ENCODE measurements at regions not wholly inside any gene's neighbourhood (a gene's known extent, or its start where the extent isn't known, plus 50 kb on each side); places are given as distances from the start of the nearest gene placed in this dataset.
"Not testable (repeated sequence)": the region's sequence is repeated elsewhere in the genome, so short reads cannot be mapped to it uniquely, and the experiment has no call there.

DNA sequence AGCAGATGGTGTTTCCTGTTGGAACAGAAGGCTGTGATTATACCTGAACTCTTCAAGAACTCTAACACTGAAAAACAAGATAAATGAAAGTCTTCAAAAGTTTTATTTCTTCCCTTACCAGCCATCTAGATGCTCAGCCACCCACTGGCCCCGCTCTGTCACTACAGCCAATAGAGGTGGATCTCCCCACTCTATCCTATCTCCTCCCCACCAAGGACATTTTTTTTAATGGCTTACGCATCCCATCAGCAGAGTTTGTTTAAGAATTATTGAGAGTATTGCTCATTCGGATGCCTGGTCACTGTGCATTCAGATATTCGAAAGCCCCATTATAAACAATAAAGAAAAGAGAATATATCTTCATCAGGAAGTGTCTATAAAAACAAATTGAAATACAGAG, 159.4 kb downstream of the RASEF start:
- Mint-ChIP-seq H3K4me3 (no peak overlapping the region), H3K4me1 (ENCODE audit: low read depth) (no peaks in the 10 kb centered on the region), H3K27me3 (no peaks in the 10 kb centered on the region), H3K36me3 (ENCODE audit: low read depth) (no peaks in the 10 kb centered on the region), H3K9me3 (no peaks in the 10 kb centered on the region), H3K27ac (no peak overlapping the region)

DNA sequence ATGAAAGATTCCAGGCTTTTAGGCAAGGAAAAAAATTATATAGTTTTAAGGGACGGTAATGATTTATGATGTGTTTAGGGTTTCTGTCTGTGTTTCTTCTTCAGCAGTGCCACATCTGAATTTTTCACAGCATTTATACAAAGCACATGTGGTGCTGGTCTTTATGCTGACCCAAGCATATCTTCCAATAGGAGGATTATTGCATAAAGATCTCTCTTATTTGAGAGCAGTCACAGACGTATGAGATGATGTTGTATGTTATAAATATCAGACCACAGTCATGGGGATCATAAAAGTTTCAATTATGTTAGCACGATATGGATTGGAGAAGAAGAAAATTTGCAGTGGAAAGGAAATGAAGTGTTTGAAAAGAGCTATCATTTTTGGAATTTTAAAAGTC, 150.9 kb downstream of the RASEF start:
- H3K27ac Mint-ChIP-seq, result no peak overlapping the region
- H3K27me3 Mint-ChIP-seq, result no peaks in the 10 kb centered on the region
- peaks cover 13% of the 10 kb centered on the region for H3K9me3 Mint-ChIP-seq
- H3K4me3 Mint-ChIP-seq, result no peak overlapping the region
- no peaks in the 10 kb centered on the region for H3K4me1 Mint-ChIP-seq (ENCODE audit: low read depth)
- no peaks in the 10 kb centered on the region for H3K36me3 Mint-ChIP-seq (ENCODE audit: low read depth)

DNA sequence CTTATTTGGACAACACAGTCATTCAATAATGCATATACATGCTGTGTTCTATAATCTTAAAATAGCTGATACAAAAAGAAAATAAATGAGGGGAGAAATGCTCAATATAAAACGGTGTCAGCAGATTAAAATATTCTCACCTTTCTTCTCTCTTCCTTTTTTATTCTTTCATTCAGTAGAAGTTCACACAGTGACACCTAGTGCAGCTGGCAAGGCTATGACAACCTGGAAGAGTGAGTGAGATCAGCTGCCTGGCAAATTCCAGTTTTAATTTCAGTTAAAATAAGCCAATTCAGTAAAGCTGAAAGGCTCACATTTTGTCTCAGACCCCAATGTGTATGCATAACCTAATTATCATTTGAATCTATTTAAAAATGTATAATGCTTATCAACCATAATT, 150.3 kb downstream of the RASEF start:
- Mint-ChIP-seq H3K4me1 (ENCODE audit: low read depth) (no peaks in the 10 kb centered on the region), H3K36me3 (ENCODE audit: low read depth) (no peaks in the 10 kb centered on the region), H3K9me3 (peaks cover 17% of the 10 kb centered on the region), H3K4me3 (no peak overlapping the region), H3K27ac (no peak overlapping the region), H3K27me3 (no peaks in the 10 kb centered on the region)

DNA sequence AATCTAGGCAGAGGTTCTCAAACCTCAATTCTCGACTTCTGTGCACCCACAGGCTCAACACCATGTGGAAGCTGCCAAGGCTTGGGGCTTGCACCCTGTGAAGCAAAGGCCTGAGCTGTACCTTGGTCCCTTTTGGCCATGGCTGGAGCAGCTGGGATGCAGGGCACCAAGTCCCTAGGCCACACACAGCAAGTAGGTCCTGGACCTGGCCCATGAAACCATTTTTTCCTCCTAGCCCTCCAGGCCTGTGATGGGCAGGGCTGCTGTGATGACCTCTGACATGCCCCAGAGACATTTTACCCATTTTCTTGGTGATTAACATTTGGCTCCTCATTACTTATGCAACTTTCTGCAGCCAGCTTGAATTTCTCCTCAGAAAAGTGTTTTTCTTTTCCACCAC, 146.7 kb downstream of the RASEF start:
- not testable (repeated sequence) for H3K27me3 Mint-ChIP-seq; H3K36me3 Mint-ChIP-seq (ENCODE audit: low read depth); H3K4me3 Mint-ChIP-seq; H3K27ac Mint-ChIP-seq; H3K4me1 Mint-ChIP-seq (ENCODE audit: low read depth)
- H3K9me3 Mint-ChIP-seq, result peaks cover 14% of the 10 kb centered on the region

DNA sequence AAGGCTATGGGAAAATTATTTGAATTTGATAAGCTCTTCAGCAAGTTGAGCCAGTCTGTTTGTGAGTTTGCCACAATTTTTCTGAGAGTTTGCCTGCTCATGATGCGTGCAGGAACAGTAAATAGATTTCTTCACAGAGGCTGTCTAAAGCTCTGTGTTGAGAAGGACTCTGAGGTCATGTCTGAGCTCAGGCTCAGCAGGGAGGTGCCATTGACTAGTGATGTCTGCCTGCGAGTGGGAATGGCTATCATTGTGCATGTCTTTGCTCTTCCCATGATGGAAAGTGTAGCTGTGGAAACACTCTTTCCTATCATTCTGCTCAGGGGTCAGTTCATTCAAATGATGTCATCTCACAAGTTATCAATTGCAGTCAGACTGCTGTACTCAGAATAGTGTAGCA, 142.8 kb downstream of the RASEF start:
- no peak overlapping the region for H3K4me3 Mint-ChIP-seq
- no peak overlapping the region for H3K27ac Mint-ChIP-seq
- H3K27me3 Mint-ChIP-seq, result no peaks in the 10 kb centered on the region
- H3K36me3 Mint-ChIP-seq (ENCODE audit: low read depth), result no peaks in the 10 kb centered on the region
- H3K4me1 Mint-ChIP-seq (ENCODE audit: low read depth), result no peaks in the 10 kb centered on the region
- H3K9me3 Mint-ChIP-seq, result peaks cover 13% of the 10 kb centered on the region

DNA sequence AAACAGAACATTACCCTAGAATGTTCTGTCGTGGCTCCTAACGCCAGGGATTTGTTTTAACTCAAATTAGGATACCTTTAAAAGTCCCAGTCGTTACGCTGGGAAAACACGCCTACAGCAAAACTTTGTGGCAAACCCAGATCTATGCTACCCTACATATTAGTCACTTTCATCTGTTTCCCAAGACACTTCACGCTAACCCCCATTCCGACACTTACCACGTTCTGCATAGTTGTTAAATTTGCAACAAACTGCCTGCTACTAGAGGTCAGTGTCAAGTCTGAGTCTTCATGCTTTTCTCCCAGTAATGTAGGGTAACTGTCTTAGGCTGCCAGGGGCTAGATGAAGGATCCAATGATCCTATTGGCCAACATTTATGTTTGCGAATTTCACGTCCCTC, 140.3 kb downstream of the RASEF start:
- no peak overlapping the region for H3K4me3 Mint-ChIP-seq

DNA sequence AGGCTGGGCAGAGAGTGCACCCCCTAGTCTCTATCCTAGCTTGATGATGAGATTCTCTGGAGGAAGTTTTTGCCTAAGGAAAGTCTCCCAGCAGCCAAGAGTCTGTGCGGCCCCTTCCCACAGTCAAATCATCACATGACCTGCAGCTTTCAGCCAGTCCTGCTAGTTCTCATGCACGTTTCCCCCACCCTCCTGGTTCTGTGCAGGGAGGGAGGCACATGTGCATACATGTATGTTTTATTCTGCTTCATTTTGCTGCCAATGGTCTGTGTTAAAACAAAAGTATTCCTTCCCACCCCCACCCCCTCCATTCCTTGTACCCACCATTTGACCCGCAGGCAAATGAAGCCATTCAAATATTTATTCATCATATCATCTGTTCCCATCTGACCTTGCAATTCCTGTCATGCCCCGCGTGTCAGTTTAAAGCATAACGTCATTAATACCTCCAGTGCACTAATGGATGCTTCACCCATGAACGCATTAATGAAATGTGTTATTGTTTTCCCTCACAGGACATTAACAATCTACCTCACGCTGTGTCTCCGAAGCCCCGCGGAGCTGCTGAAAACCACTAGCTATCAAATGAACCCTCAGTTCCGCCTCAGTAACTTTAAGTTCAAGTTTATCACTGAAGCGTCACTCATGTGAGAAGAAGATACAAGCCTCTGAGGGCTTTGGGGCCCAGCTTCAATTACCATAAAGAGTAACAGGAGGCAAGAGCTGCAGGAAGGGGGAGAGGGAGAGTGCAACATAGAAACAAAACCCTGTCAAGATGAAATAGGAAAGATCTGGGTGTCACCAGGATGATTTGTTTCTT, 139.6 kb downstream of the RASEF start:
- Mint-ChIP-seq H3K4me3 (no peak overlapping the region), H3K27ac (no peak overlapping the region), H3K9me3 (peaks cover 3% of the 10 kb centered on the region), H3K4me1 (ENCODE audit: low read depth) (no peaks in the 10 kb centered on the region), H3K27me3 (no peaks in the 10 kb centered on the region), H3K36me3 (ENCODE audit: low read depth) (no peaks in the 10 kb centered on the region)

More for the DNA sequence above, 140.3 kb downstream of the RASEF start:
- H3K9me3 Mint-ChIP-seq, result peaks cover 3% of the 10 kb centered on the region
- no peaks in the 10 kb centered on the region for H3K4me1 Mint-ChIP-seq (ENCODE audit: low read depth)
- no peak overlapping the region for H3K27ac Mint-ChIP-seq
- no peaks in the 10 kb centered on the region for H3K27me3 Mint-ChIP-seq
- H3K36me3 Mint-ChIP-seq (ENCODE audit: low read depth), result no peaks in the 10 kb centered on the region

DNA sequence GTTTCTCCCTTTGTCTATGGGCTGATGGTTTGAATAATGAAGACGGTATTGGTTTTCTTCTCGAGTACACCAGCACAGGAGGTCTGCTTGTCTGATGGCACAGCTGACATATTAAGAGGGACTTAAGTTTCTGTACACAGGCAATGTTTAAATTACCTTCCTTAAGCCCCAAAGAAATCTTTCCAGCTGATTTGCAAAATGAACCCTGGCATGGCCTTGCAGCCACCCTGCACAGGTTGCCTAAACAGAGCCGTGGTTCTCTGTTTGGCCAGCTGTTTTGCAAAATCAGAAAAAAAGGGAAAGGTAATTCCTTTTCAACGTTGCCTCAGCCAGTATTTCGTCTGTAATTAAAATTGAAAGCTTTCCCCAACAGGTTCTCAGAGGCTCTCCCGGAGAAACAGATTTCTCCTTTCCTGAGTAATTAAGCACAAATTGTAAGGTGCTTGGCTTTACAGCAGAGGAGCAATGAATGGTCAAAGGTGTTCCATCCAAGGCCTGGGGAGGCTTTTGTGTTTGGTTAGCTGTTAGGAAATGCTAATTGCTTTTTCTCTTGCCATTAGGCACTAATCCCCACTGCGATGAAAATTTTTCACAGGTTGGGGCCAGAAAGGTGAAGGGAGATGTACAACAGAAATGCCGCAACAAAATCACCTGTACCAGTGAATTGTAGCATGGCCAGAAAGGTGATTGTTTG, 138.9 kb downstream of the RASEF start:
- Mint-ChIP-seq H3K27me3 (no peaks in the 10 kb centered on the region), H3K4me1 (ENCODE audit: low read depth) (no peaks in the 10 kb centered on the region), H3K36me3 (ENCODE audit: low read depth) (no peaks in the 10 kb centered on the region), H3K27ac (no peak overlapping the region), H3K9me3 (peaks cover 3% of the 10 kb centered on the region), H3K4me3 (no peak overlapping the region)
